ENCODE measurements at regions not wholly inside any gene's neighbourhood (a gene's known extent, or its start where the extent isn't known, plus 50 kb on each side); places are given as distances from the start of the nearest gene placed in this dataset.
"Not testable (repeated sequence)": the region's sequence is repeated elsewhere in the genome, so short reads cannot be mapped to it uniquely, and the experiment has no call there.

DNA sequence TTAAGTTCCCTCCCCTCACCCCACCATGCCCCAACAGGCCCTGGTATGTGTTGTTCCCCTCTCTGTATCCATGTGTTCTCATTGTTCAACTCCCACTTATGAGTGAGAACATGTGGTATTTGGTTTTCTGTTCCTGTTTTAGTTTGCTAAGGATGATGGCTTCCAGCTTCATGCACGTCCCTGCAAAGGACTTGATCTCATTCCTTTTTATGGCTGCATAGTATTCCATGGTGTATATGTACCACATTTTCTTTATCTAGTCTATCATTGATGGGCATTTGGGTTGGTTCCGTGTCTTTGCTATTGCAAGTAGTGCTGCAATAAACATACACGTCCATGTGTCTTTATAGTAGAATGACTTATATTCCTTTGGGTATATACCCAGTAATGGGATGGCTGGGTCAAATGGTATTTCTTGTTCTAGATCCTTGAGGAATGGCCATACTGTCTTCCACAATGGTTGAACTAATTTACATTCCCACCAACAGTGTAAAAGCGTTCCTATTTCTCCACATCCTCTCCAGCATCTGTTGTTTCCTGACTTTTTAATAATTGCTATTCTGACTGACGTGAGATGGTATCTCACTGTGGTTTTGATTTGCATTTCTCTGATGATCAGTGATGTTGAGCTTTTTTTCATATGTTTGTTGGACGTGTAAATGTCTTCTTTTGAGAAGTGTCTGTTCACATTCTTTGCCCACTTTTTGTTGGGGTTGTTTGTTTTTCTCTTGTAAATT, 93.8 kb upstream of the TMEM17 start:
- TF ChIP-seq, protein P1, sequence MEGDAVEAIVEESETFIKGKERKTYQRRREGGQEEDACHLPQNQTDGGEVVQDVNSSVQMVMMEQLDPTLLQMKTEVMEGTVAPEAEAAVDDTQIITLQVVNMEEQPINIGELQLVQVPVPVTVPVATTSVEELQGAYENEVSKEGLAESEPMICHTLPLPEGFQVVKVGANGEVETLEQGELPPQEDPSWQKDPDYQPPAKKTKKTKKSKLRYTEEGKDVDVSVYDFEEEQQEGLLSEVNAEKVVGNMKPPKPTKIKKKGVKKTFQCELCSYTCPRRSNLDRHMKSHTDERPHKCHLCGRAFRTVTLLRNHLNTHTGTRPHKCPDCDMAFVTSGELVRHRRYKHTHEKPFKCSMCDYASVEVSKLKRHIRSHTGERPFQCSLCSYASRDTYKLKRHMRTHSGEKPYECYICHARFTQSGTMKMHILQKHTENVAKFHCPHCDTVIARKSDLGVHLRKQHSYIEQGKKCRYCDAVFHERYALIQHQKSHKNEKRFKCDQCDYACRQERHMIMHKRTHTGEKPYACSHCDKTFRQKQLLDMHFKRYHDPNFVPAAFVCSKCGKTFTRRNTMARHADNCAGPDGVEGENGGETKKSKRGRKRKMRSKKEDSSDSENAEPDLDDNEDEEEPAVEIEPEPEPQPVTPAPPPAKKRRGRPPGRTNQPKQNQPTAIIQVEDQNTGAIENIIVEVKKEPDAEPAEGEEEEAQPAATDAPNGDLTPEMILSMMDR (IDR thresholded peaks at IDR 0.05; ENCODE audit: low read depth, low read length), result not testable (repeated sequence)
- not testable (repeated sequence) for TF ChIP-seq POLR2A (IDR thresholded peaks at IDR 0.05; ENCODE audit: extremely low read depth, insufficient read length)
